ENCODE measurements at regions not wholly inside any gene's neighbourhood (a gene's known extent, or its start where the extent isn't known, plus 50 kb on each side); places are given as distances from the start of the nearest gene placed in this dataset.

GRCh38 chr5:154138701-154139100 is 51.8 kb upstream of the GALNT10 start:
- TF ChIP-seq CTCF (IDR thresholded peaks at IDR 0.05) (no peak), EZH2 (IDR thresholded peaks at IDR 0.05; ENCODE audit: borderline replicate concordance, insufficient read depth, low read depth, low read length, poor library complexity, severe bottlenecking) (no peak)

Measured in B cell (primary cell).